Midbrain (tissue), 1 donor: ENCODE measurements at regions not wholly inside any gene's neighbourhood (a gene's known extent, or its start where the extent isn't known, plus 50 kb on each side); places are given as distances from the start of the nearest gene placed in this dataset.

Source experiments
- DNase-seq: peaks from one replicate; lab custom pipeline; 2025; lab: John Stamatoyannopoulos, UW

- DNase-seq: no peak
Measured at GRCh38 chr2:163541943-163542342, 193.9 kb downstream of the FIGN start.

GRCh38 chr2:163541495-163541894, 194.3 kb downstream of the FIGN start:
- DNase-seq: no peak

GRCh38 chr2:163528640-163529217, 207.1 kb downstream of the FIGN start:
- DNase-seq: no peak

GRCh38 chr2:163527381-163527780, 208.4 kb downstream of the FIGN start:
- DNase-seq: no peak

- no peak for DNase-seq
Measured at GRCh38 chr2:163518762-163519161, 217.0 kb downstream of the FIGN start.

GRCh38 chr2:163515836-163516235, 220.0 kb downstream of the FIGN start:
- DNase-seq: no peak

GRCh38 chr2:163505281-163505680, 230.5 kb downstream of the FIGN start:
- no peak for DNase-seq

GRCh38 chr2:163493359-163494298, 242.2 kb downstream of the FIGN start:
- DNase-seq: no peak

- DNase-seq: no peak
Measured at GRCh38 chr2:163491850-163492249, 244.0 kb downstream of the FIGN start.

- no peak for DNase-seq
Measured at GRCh38 chr2:163490281-163490680, 245.5 kb downstream of the FIGN start.

- no peak for DNase-seq
Measured at GRCh38 chr2:163481515-163481914, 254.3 kb downstream of the FIGN start.

GRCh38 chr2:163479599-163479998, 256.2 kb downstream of the FIGN start:
- DNase-seq: no peak

GRCh38 chr2:163475815-163476214, 260.0 kb downstream of the FIGN start:
- no peak for DNase-seq

- no peak for DNase-seq
Measured at GRCh38 chr2:163474889-163475288, 260.9 kb downstream of the FIGN start.

- no peak for DNase-seq
Measured at GRCh38 chr2:163474319-163474744, 261.5 kb downstream of the FIGN start.

GRCh38 chr2:163471947-163472346, 263.9 kb downstream of the FIGN start:
- peak; percentile 19 for DNase-seq

GRCh38 chr2:163469561-163469962, 266.2 kb downstream of the FIGN start:
- DNase-seq: peak; percentile 13

GRCh38 chr2:163467251-163467630, 268.6 kb downstream of the FIGN start:
- DNase-seq: no peak

- DNase-seq: no peak
Measured at GRCh38 chr2:163466331-163467250, 269.2 kb downstream of the FIGN start.

GRCh38 chr2:163465440-163465839, 270.4 kb downstream of the FIGN start:
- DNase-seq: no peak

GRCh38 chr2:163463411-163463810, 272.4 kb downstream of the FIGN start:
- no peak for DNase-seq

- no peak for DNase-seq
Measured at GRCh38 chr2:163462993-163463392, 272.8 kb downstream of the FIGN start.
